ENCODE measurements at regions not wholly inside any gene's neighbourhood (a gene's known extent, or its start where the extent isn't known, plus 50 kb on each side); places are given as distances from the start of the nearest gene placed in this dataset.

DNA sequence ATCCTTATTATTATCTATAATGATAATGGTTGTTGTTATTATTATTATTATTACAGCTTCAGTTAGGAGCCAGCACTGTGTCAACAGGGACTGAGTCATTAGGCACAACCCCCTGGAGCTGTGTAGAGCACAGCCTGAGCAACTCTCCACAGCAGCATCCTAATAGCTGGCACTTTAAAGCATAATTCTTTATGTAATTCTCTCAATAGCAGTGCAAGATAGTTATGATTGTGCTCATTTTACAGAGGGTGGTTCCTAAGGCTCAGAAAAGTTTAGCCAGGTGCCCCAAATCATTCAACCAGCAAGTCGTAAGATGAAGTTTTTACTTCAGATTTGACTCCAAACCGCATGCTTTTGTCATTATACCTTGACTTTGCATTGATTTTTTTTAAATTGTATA is 390.3 kb downstream of the ANXA1 start:
- ATAC-seq (ENCODE audit: insufficient read depth, low read depth): no peak
- Histone ChIP-seq H3K27ac (ENCODE audit: low read length) (no peak overlapping the region), H4K20me1 (ENCODE audit: insufficient read depth, low read length) (no peaks in the 10 kb centered on the region), H3K4me1 (ENCODE audit: insufficient read depth, low read length) (no peaks in the 10 kb centered on the region), H2AFZ (ENCODE audit: low read depth, low read length) (no peak overlapping the region), H3K4me3 (ENCODE audit: low read depth in 1 of 2, low read length in 2 of 2) (no peak overlapping the region), H3K36me3 (ENCODE audit: insufficient read depth, low read length) (no peaks in the 10 kb centered on the region), H3K9ac (ENCODE audit: low read depth, low read length) (no peak overlapping the region), H3K27me3 (ENCODE audit: insufficient read depth, low read length, poor library complexity) (no peaks in the 10 kb centered on the region), H3K4me2 (ENCODE audit: insufficient read depth, low read length) (no peak overlapping the region), H3K9me3 (ENCODE audit: insufficient read depth, low read length, severe bottlenecking) (no peaks in the 10 kb centered on the region), H3K79me2 (ENCODE audit: insufficient read depth, low read length) (no peaks in the 10 kb centered on the region)
- TF ChIP-seq EZH2 (IDR thresholded peaks at IDR 0.05; ENCODE audit: borderline replicate concordance, low read depth, low read length, severe bottlenecking): no peak
- TF ChIP-seq, protein P1, sequence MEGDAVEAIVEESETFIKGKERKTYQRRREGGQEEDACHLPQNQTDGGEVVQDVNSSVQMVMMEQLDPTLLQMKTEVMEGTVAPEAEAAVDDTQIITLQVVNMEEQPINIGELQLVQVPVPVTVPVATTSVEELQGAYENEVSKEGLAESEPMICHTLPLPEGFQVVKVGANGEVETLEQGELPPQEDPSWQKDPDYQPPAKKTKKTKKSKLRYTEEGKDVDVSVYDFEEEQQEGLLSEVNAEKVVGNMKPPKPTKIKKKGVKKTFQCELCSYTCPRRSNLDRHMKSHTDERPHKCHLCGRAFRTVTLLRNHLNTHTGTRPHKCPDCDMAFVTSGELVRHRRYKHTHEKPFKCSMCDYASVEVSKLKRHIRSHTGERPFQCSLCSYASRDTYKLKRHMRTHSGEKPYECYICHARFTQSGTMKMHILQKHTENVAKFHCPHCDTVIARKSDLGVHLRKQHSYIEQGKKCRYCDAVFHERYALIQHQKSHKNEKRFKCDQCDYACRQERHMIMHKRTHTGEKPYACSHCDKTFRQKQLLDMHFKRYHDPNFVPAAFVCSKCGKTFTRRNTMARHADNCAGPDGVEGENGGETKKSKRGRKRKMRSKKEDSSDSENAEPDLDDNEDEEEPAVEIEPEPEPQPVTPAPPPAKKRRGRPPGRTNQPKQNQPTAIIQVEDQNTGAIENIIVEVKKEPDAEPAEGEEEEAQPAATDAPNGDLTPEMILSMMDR (IDR thresholded peaks at IDR 0.05; ENCODE audit: borderline replicate concordance, extremely low read depth, low read length, poor library complexity, severe bottlenecking): no peak
- DNase-seq: no peak

DNA sequence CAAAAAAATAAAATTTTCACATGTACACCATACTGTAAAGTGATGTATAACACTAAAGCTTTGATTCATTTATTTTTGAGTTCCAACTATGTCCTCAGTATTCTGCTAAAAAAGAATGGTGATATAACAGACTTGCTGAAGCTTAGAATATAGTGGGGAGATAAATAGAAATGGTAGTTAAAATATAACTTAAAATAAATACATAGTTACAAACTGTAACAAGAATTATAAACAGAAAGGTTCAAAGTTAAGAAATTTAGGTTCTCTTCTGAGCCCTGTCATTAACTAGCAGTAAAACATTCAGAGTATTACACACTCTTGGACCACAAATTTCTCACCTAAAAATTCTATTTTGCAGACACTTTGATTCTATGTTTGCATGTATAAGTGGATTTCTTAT is 392.1 kb downstream of the ANXA1 start:
- DNase-seq (no peak), ATAC-seq (ENCODE audit: insufficient read depth, low read depth) (no peak)
- Histone ChIP-seq H3K4me3 (ENCODE audit: low read depth in 1 of 2, low read length in 2 of 2) (no peak overlapping the region), H3K4me2 (ENCODE audit: insufficient read depth, low read length) (no peak overlapping the region), H4K20me1 (ENCODE audit: insufficient read depth, low read length) (no peaks in the 10 kb centered on the region), H3K27me3 (ENCODE audit: insufficient read depth, low read length, poor library complexity) (no peaks in the 10 kb centered on the region), H2AFZ (ENCODE audit: low read depth, low read length) (no peak overlapping the region), H3K4me1 (ENCODE audit: insufficient read depth, low read length) (no peaks in the 10 kb centered on the region), H3K79me2 (ENCODE audit: insufficient read depth, low read length) (no peaks in the 10 kb centered on the region), H3K9ac (ENCODE audit: low read depth, low read length) (no peak overlapping the region), H3K36me3 (ENCODE audit: insufficient read depth, low read length) (no peaks in the 10 kb centered on the region), H3K27ac (ENCODE audit: low read length) (no peak overlapping the region), H3K9me3 (ENCODE audit: insufficient read depth, low read length, severe bottlenecking) (no peaks in the 10 kb centered on the region)
- TF ChIP-seq, protein P1 (IDR thresholded peaks at IDR 0.05; ENCODE audit: borderline replicate concordance, extremely low read depth, low read length, poor library complexity, severe bottlenecking): no peak
- no peak for TF ChIP-seq EZH2 (IDR thresholded peaks at IDR 0.05; ENCODE audit: borderline replicate concordance, low read depth, low read length, severe bottlenecking)

DNA sequence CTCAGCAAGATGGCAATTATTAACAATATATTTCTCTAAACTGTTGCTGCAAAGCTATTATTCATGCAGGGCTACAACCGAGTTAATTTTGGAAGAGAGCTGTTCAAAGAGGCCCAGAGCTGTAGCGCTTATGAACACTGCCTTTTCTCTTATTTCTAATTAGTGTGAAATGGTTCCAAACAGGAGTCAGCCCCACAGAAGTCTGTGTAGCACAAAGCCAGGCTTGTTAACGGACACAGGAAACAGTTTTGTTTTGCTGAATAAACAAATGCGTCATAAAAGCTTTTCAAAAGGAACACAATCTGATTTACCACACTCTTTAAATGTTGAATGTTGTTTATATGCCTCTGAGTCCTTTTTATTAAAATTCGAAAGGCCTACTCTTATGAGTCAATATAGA is 396.5 kb downstream of the ANXA1 start:
- H3K4me3 ChIP-seq (ENCODE audit: low read depth in 1 of 2, low read length in 2 of 2): no peak overlapping the region
- no peaks in the 10 kb centered on the region for H3K9me3 ChIP-seq (ENCODE audit: insufficient read depth, low read length, severe bottlenecking)
- H3K4me2 ChIP-seq (ENCODE audit: insufficient read depth, low read length): no peak overlapping the region
- H3K27me3 ChIP-seq (ENCODE audit: insufficient read depth, low read length, poor library complexity): no peaks in the 10 kb centered on the region
- no peak overlapping the region for H2AFZ ChIP-seq (ENCODE audit: low read depth, low read length)
- H3K9ac ChIP-seq (ENCODE audit: low read depth, low read length): no peak overlapping the region
- H3K79me2 ChIP-seq (ENCODE audit: insufficient read depth, low read length): no peaks in the 10 kb centered on the region
- H3K36me3 ChIP-seq (ENCODE audit: insufficient read depth, low read length): no peaks in the 10 kb centered on the region
- TF ChIP-seq, protein P1 (IDR thresholded peaks at IDR 0.05; ENCODE audit: borderline replicate concordance, extremely low read depth, low read length, poor library complexity, severe bottlenecking): no peak
- no peak for TF ChIP-seq EZH2 (IDR thresholded peaks at IDR 0.05; ENCODE audit: borderline replicate concordance, low read depth, low read length, severe bottlenecking)
- H3K4me1 ChIP-seq (ENCODE audit: insufficient read depth, low read length): no peaks in the 10 kb centered on the region
- DNase-seq (no peak), ATAC-seq (ENCODE audit: insufficient read depth, low read depth) (no peak)
- no peak overlapping the region for H3K27ac ChIP-seq (ENCODE audit: low read length)
- no peaks in the 10 kb centered on the region for H4K20me1 ChIP-seq (ENCODE audit: insufficient read depth, low read length)

DNA sequence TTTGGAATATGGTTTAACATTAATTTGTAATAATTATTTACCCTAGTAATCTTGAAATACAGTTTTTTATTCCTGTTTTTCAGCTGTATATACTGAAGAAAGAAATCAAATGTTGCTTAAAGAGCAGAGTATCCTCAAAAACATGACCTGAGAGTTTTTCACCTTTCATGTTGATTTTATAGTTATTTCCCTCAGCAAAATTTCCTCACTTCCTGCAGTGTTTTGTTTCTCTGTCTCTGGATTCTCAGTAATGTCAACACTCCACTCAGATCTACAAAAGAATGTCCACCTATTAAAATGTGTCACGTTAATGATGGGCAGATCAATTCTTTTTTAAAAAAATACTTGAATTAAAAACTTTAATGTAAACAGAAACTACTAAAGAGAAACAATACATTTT is 398.3 kb downstream of the ANXA1 start:
- DNase-seq (no peak), ATAC-seq (ENCODE audit: insufficient read depth, low read depth) (no peak)
- H3K4me1 ChIP-seq (ENCODE audit: insufficient read depth, low read length): no peaks in the 10 kb centered on the region
- no peaks in the 10 kb centered on the region for H3K79me2 ChIP-seq (ENCODE audit: insufficient read depth, low read length)
- no peaks in the 10 kb centered on the region for H3K9me3 ChIP-seq (ENCODE audit: insufficient read depth, low read length, severe bottlenecking)
- H3K27me3 ChIP-seq (ENCODE audit: insufficient read depth, low read length, poor library complexity): no peaks in the 10 kb centered on the region
- no peak overlapping the region for H2AFZ ChIP-seq (ENCODE audit: low read depth, low read length)
- no peak overlapping the region for H3K27ac ChIP-seq (ENCODE audit: low read length)
- H3K4me2 ChIP-seq (ENCODE audit: insufficient read depth, low read length): no peak overlapping the region
- no peak overlapping the region for H3K4me3 ChIP-seq (ENCODE audit: low read depth in 1 of 2, low read length in 2 of 2)
- no peak overlapping the region for H3K9ac ChIP-seq (ENCODE audit: low read depth, low read length)
- no peaks in the 10 kb centered on the region for H4K20me1 ChIP-seq (ENCODE audit: insufficient read depth, low read length)
- TF ChIP-seq, protein P1 (IDR thresholded peaks at IDR 0.05; ENCODE audit: borderline replicate concordance, extremely low read depth, low read length, poor library complexity, severe bottlenecking): no peak
- TF ChIP-seq EZH2 (IDR thresholded peaks at IDR 0.05; ENCODE audit: borderline replicate concordance, low read depth, low read length, severe bottlenecking): no peak
- H3K36me3 ChIP-seq (ENCODE audit: insufficient read depth, low read length): no peaks in the 10 kb centered on the region
